BE2C (cell line): ENCODE measurements at regions not wholly inside any gene's neighbourhood (a gene's known extent, or its start where the extent isn't known, plus 50 kb on each side); places are given as distances from the start of the nearest gene placed in this dataset.

Experiments
- DNase-seq: peaks from one replicate; pipeline ENCODE4 v3.0.0-alpha.2; 2020
- H3K27me3 ChIP-seq: fragments of 250-450 bp; sonication (Bioruptor Pico); 2 replicates; pipeline ENCODE4 v1.5.1; 2020; ENCODE audit warnings: mild to moderate bottlenecking
- H3K36me3 ChIP-seq: fragments of 250-450 bp; sonication (Bioruptor Pico); 2 replicates; pipeline ENCODE4 v1.5.1; 2020; ENCODE audit warnings: mild to moderate bottlenecking
- H3K4me1 ChIP-seq: fragments of 250-450 bp; sonication (Bioruptor Pico); 2 replicates; pipeline ENCODE4 v1.5.1; 2020
- H3K4me3 ChIP-seq: 2 replicates; pipeline ENCODE4 v1.5.1; 2011; ENCODE audit warnings: low read depth, low read length
- H3K9me3 ChIP-seq: fragments of 250-450 bp; sonication (Bioruptor Pico); 2 replicates; pipeline ENCODE4 v1.5.1; 2020
- CTCF ChIP-seq: IDR thresholded peaks from 2 replicates; pipeline ENCODE4 v1.5.1; 2012; ENCODE audit warnings: mild to moderate bottlenecking, low read depth, low read length

- no peak for DNase-seq
- Histone ChIP-seq H3K27me3 (no peaks in the 10 kb centered on the region), H3K36me3 (no peaks in the 10 kb centered on the region; the same call in 1 of the 2 replicates), H3K4me1 (peaks cover 3% of the 10 kb centered on the region; the same call in 1 of the 2 replicates), H3K4me3 (no peak overlapping the region), H3K9me3 (no peaks in the 10 kb centered on the region)
- TF ChIP-seq CTCF = no peak
These were observed 87.5 kb upstream of the DPYD start for GRCh38 chr1:98008373-98008772.

GRCh38 chr1:98005326-98006010, 84.6 kb upstream of the DPYD start:
- Histone ChIP-seq H3K9me3 (no peaks in the 10 kb centered on the region), H3K4me1 (no peaks in the 10 kb centered on the region; the same call in 1 of the 2 replicates), H3K4me3 (no peak overlapping the region), H3K27me3 (no peaks in the 10 kb centered on the region), H3K36me3 (no peaks in the 10 kb centered on the region; the same call in 1 of the 2 replicates)
- no peak for DNase-seq
- no peak for TF ChIP-seq CTCF

- no peak overlapping the region for H3K4me3 ChIP-seq
- TF ChIP-seq CTCF = no peak
- no peaks in the 10 kb centered on the region for H3K36me3 ChIP-seq
- no peaks in the 10 kb centered on the region for H3K9me3 ChIP-seq
- no peaks in the 10 kb centered on the region; the same call in 1 of the 2 replicates for H3K4me1 ChIP-seq
- no peaks in the 10 kb centered on the region for H3K27me3 ChIP-seq
- DNase-seq = no peak
These were observed 82.6 kb upstream of the DPYD start for GRCh38 chr1:98003442-98003841.

- H3K4me1 ChIP-seq = peaks cover 6% of the 10 kb centered on the region; the same call in 1 of the 2 replicates
- no peaks in the 10 kb centered on the region for H3K36me3 ChIP-seq
- no peaks in the 10 kb centered on the region for H3K27me3 ChIP-seq
- DNase-seq = no peak
- no peak overlapping the region for H3K4me3 ChIP-seq
- H3K9me3 ChIP-seq = no peaks in the 10 kb centered on the region
- TF ChIP-seq CTCF = no peak
These were observed 81.5 kb upstream of the DPYD start for GRCh38 chr1:98002288-98002687.

- TF ChIP-seq CTCF = peak; percentile 36
- Histone ChIP-seq H3K4me3 (no peak overlapping the region), H3K9me3 (no peaks in the 10 kb centered on the region), H3K36me3 (no peaks in the 10 kb centered on the region), H3K4me1 (peaks cover 6% of the 10 kb centered on the region; the same call in 1 of the 2 replicates), H3K27me3 (no peaks in the 10 kb centered on the region)
- DNase-seq = no peak
These were observed 80.9 kb upstream of the DPYD start for GRCh38 chr1:98001764-98002163.

GRCh38 chr1:97999320-97999719, 78.5 kb upstream of the DPYD start:
- DNase-seq = no peak
- H3K36me3 ChIP-seq = no peaks in the 10 kb centered on the region
- no peak for TF ChIP-seq CTCF
- H3K9me3 ChIP-seq = no peaks in the 10 kb centered on the region
- H3K4me3 ChIP-seq = no peak overlapping the region
- peaks cover 6% of the 10 kb centered on the region; the same call in 1 of the 2 replicates for H3K4me1 ChIP-seq
- H3K27me3 ChIP-seq = no peaks in the 10 kb centered on the region
